Mesothelial cell of epicardium (in vitro differentiated cells): ENCODE measurements at regions not wholly inside any gene's neighbourhood (a gene's known extent, or its start where the extent isn't known, plus 50 kb on each side); places are given as distances from the start of the nearest gene placed in this dataset.

ENCODE experiments used
- DNase-seq, 2 experiments: peaks; one replicate each; pipeline ENCODE4 v3.0.0; 2021; ENCODE audit warnings: low spot score in 2 of 2; ENCODE audit not compliant: unreplicated experiment in 2 of 2
- H3K27ac Mint-ChIP-seq: 2 replicates; pipeline ENCODE4 v1.8.0; 2021; ENCODE audit warnings: mixed read lengths
- H3K27me3 Mint-ChIP-seq: 2 replicates; pipeline ENCODE4 v1.8.0; 2021; ENCODE audit warnings: low read depth, mixed read lengths
- H3K36me3 Mint-ChIP-seq: 2 replicates; pipeline ENCODE4 v1.8.0; 2021; ENCODE audit warnings: mixed read lengths
- H3K4me1 Mint-ChIP-seq: 2 replicates; pipeline ENCODE4 v1.8.0; 2021; ENCODE audit warnings: mixed read lengths
- H3K4me3 Mint-ChIP-seq: 2 replicates; pipeline ENCODE4 v1.8.0; 2021; ENCODE audit warnings: mild to moderate bottlenecking, moderate library complexity, mixed read lengths
- H3K9me3 Mint-ChIP-seq: 2 replicates; pipeline ENCODE4 v1.8.0; 2021; ENCODE audit warnings: mixed read lengths
- CTCF ChIP-seq: fragments of 200-600 bp; sonication (generic); IDR thresholded peaks from one replicate; pipeline ENCODE4 v1.5.0; 2021; ENCODE audit warnings: antibody characterized with exemption; ENCODE audit not compliant: unreplicated experiment

GRCh38 chr7:3174515-3175284 is 126.4 kb upstream of the SDK1 start:
- DNase-seq: no peak
- no peak overlapping the region for H3K4me3 Mint-ChIP-seq
- H3K4me1 Mint-ChIP-seq: peaks cover 4% of the 10 kb centered on the region
- peaks cover 19% of the 10 kb centered on the region for H3K27me3 Mint-ChIP-seq
- H3K9me3 Mint-ChIP-seq: peaks cover 6% of the 10 kb centered on the region
- H3K27ac Mint-ChIP-seq: no peak overlapping the region
- H3K36me3 Mint-ChIP-seq: no peaks in the 10 kb centered on the region
- TF ChIP-seq CTCF: no peak

- H3K4me1 Mint-ChIP-seq: peaks cover 4% of the 10 kb centered on the region
- TF ChIP-seq CTCF: no peak
- H3K27ac Mint-ChIP-seq: no peak overlapping the region
- no peak for DNase-seq
- peaks cover 6% of the 10 kb centered on the region for H3K9me3 Mint-ChIP-seq
- no peak overlapping the region for H3K4me3 Mint-ChIP-seq
- peaks cover 19% of the 10 kb centered on the region for H3K27me3 Mint-ChIP-seq
- H3K36me3 Mint-ChIP-seq: no peaks in the 10 kb centered on the region
These were observed 125.7 kb upstream of the SDK1 start for GRCh38 chr7:3175285-3175902.

- no peak for DNase-seq
- peaks cover 6% of the 10 kb centered on the region for H3K9me3 Mint-ChIP-seq
- TF ChIP-seq CTCF: no peak
- H3K4me3 Mint-ChIP-seq: no peak overlapping the region
- peaks cover 4% of the 10 kb centered on the region for H3K4me1 Mint-ChIP-seq
- no peak overlapping the region for H3K27ac Mint-ChIP-seq
- peaks cover 19% of the 10 kb centered on the region for H3K27me3 Mint-ChIP-seq
- no peaks in the 10 kb centered on the region for H3K36me3 Mint-ChIP-seq
These were observed 124.7 kb upstream of the SDK1 start for GRCh38 chr7:3176112-3177000.

GRCh38 chr7:3177271-3177670 is 123.8 kb upstream of the SDK1 start:
- Mint-ChIP-seq H3K27ac (no peak overlapping the region), H3K4me1 (peaks cover 4% of the 10 kb centered on the region), H3K27me3 (peaks cover 19% of the 10 kb centered on the region), H3K36me3 (no peaks in the 10 kb centered on the region), H3K4me3 (no peak overlapping the region), H3K9me3 (no peaks in the 10 kb centered on the region)
- no peak for DNase-seq
- TF ChIP-seq CTCF: no peak

GRCh38 chr7:3179456-3179855 is 121.6 kb upstream of the SDK1 start:
- peaks cover 4% of the 10 kb centered on the region for H3K4me1 Mint-ChIP-seq
- no peaks in the 10 kb centered on the region for H3K36me3 Mint-ChIP-seq
- no peak overlapping the region for H3K4me3 Mint-ChIP-seq
- no peak for TF ChIP-seq CTCF
- H3K27ac Mint-ChIP-seq: no peak overlapping the region
- DNase-seq: no peak
- peaks cover 3% of the 10 kb centered on the region for H3K9me3 Mint-ChIP-seq
- peaks cover 12% of the 10 kb centered on the region for H3K27me3 Mint-ChIP-seq
